NCI-H1694 (cell line): ENCODE measurements at regions not wholly inside any gene's neighbourhood (a gene's known extent, or its start where the extent isn't known, plus 50 kb on each side); places are given as distances from the start of the nearest gene placed in this dataset.

Source experiments
- DNase-seq: peaks from one replicate; lab custom pipeline; 2025; lab: John Stamatoyannopoulos, UW

DNA sequence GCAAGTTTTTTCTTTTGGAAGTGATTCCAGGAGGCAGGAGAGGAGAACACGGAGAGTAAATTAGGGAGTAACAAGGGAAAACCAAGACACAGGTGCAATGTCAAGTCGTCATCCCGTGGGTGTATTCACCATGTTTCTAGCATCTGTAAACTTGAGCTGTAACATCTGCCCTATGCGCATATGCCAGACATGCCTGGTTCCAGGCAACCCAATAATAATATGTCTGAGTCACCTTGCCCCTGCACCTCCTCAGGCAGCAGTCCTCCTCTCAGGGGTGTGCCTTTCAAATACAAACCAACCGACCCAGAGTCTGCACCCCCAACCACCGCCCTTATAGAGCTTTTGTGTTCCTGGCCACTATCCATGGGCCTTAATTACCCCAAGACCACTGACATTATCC is 107.0 kb upstream of the PDE1C start:
- no peak for DNase-seq

- no peak for DNase-seq
Observed at GRCh38 chr7:32175099-32175498, 104.9 kb upstream of the PDE1C start.

DNA sequence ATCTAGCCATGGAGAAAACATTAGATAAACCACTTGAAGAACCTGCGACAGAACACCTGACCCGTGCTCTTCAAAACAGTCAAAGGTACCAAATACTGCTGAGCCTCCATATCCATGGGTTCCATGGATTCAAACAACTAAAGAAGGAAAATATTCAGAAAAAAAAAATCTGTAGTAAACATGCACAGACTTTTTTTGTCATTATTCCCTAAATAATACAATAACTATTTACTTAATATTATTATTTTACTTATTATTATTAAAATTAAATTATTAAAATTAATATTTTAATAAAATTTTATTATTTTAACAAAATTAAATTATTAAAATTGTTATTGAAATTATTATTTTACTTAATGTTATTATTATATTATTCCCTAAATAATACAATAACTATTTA is 101.0 kb upstream of the PDE1C start:
- no peak for DNase-seq

- DNase-seq, result no peak
Observed at GRCh38 chr7:32170838-32171237, 100.6 kb upstream of the PDE1C start.

DNA sequence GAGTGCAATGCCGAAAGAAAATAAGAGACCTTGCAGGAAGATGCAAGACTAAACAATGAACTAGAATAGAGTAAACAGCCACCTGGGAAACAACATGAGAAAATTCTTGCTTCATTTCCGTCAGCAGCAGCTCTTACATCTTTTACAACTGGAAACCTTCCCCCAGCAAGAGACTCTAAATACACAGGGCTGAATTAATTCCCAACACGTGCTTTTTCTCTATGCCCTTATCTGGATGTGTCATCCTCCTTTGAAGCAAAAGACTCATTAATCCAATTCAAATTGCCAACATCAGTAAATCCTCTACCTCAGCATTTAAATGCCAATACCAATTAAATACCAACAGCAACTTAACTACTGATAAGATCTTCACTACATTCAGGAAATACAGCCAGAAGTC is 99.0 kb upstream of the PDE1C start:
- DNase-seq, result no peak

DNA sequence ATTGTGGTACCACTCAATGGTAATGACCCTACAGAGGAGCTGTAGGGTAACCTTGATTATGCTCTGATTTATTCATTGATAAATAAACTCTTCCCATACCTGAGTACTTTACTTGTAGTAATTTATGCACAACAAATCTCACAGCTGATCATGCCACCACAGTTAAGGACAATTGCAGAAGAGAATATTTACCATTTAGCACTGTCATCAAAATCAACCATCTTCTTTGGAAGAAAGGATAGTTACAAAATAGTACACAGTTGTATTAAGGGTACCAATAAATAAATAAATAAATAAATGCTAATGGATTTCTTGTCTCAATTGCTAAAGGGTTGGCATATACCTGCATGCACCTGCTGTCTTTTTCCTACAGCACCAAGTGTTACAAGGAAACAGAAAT is 97.6 kb upstream of the PDE1C start:
- DNase-seq, result no peak

GRCh38 chr7:32167256-32167655 is 97.0 kb upstream of the PDE1C start:
- no peak for DNase-seq

- DNase-seq, result peak; percentile 63
Observed at GRCh38 chr7:32164341-32164996, 94.3 kb upstream of the PDE1C start.

DNA sequence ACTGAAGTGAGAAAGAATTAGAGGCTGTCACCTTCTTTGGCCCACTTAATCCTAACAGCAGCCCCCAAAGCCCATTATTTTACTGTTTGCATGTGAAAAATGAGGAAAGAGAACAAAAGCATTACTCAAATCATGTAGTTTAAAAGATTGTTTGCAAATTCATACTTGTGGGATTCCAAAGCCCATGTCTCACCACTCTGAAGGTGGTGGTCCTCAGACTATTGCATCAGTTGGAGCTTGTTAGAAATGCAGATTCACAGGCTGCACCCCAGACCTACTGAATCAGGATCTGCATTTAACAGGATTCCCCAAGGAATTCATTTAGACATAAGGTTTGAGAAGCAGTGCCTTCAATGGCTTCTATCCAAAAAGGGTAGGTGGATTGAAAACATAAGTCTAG is 93.7 kb upstream of the PDE1C start:
- DNase-seq, result no peak

DNA sequence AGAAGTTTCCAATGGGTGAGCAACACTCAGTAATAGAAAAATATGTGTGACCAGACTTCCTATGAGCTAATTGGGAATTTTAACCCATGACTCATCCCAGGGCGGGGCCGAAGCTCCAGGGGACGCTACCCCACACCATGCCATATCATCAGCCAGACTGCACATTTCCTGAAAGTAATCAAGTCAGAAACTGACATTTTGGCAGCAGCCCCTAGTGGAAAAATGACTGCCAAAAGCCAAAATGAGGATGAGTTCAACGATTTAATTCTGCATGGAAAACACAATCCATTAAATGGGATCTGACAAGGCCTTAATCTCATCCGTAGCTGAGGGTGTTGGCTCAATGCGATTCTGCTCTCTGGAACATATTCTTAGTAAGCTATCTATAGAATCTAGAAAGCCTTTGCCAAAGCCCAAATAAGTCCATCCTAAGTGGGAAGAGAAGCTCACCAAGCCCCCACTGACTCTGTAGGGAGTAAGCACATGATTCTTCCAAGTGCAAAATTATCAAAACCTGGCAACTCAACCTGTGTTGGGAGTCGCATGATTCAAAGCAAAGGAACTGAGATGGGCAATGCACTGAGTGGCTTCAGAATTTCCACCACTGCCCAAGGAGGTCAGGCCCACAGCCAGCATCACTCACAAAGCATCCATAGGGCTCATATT is 93.1 kb upstream of the PDE1C start:
- peak; percentile 94 for DNase-seq

DNA sequence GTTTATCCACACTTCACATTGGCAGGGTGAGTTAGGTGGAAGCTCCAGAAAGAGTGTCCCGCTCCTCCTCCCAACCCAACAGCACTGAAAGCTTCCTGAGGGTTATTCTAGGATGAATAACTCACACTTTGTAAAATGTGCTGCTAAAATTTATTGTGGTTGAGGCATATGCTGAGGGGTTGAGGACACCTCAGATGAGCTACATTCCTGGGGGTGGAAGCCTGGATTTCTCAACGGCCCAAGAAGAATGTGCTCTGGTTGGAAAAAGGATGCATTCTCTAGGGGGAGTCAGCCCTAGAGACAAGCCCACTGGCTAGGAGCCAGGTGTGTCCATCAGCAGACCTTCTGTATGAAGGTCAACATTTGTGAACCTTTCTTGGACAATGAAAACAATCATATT is 91.5 kb upstream of the PDE1C start:
- no peak for DNase-seq

GRCh38 chr7:32158751-32159745 is 88.8 kb upstream of the PDE1C start:
- DNase-seq, result peak; percentile 30

DNA sequence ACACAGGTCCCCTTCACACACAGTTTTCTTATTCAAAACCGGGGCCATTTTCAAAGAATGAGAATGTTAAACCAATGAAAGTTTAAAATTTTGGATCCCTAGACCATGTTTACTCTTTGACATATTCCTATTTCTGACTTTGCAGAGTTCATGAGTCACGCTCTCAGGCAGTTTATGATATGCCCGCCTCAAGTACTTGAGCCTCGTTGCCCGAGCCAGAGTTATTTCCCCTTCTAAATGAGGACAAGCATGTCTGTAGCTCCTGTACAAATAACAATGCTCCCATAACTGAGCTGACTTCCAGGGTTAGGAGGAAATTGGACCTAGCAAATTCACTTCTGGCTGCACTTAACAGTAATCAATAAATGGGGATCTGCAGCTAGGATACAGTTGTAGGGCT is 87.9 kb upstream of the PDE1C start:
- no peak for DNase-seq

GRCh38 chr7:32155712-32156111 is 85.5 kb upstream of the PDE1C start:
- no peak for DNase-seq

- DNase-seq, result no peak
Observed at GRCh38 chr7:32154797-32155196, 84.6 kb upstream of the PDE1C start.

GRCh38 chr7:32153006-32153405 is 82.8 kb upstream of the PDE1C start:
- DNase-seq, result no peak

DNA sequence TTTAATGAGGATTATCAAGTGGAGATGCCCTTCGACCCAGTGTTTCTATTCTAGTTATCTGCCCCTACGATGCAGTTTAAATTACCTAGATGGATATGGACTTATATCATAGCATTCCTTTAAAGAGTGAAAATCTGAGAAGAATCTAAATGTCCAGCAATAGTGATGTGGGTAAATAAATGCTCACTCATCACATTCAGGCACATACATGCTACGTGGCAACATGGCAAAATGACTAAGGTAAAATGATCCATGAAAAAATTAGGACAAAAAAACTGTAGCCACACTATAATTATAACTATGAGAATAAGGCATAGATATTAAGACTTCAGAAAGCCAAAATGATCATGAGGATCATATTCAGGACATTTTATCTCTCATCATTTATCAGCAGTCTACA is 82.4 kb upstream of the PDE1C start:
- no peak for DNase-seq

DNA sequence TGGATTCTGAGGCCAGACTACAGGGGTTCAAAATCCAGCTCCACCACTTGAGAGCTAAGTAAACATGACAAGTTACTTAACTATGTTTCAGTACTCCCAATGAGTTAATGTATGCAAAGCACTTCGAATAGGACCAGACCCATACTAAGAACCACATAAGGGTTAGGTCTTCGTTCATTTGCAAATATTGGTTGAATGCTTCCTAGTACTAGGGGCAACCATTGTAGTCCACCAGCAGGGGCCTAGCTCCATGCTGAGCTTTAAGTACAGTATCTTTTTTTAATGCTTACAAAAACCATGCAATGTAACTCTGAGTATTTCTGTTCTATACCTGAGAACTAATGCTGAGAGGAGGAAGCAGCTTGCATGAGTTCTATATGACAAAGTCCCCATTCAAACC is 80.4 kb upstream of the PDE1C start:
- DNase-seq, result no peak

- no peak for DNase-seq
Observed at GRCh38 chr7:32150039-32150438, 79.8 kb upstream of the PDE1C start.

GRCh38 chr7:32147546-32148268 is 77.5 kb upstream of the PDE1C start:
- DNase-seq, result no peak

- peak; percentile 49 for DNase-seq
Observed at GRCh38 chr7:32145911-32146310, 75.7 kb upstream of the PDE1C start.

DNA sequence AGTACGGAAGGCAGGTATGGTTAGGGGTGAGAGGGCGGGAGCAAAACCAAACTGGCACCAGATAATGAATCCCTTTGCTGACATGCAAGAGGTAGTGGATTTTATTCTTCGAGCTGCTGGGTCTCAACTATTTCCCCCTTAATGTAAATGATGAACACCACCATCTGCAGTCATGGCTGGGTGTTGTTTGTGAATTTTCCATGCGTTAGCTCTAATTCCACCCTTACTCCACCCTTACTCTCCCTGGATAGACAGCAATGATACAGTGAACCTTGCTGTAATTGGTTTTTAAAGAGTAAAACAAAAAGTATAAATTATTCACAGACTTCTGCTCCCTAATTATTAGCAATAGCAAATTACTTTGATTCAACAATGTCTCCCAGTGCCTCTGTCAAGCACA is 74.5 kb upstream of the PDE1C start:
- no peak for DNase-seq
